HK-2 (cell line): ENCODE measurements at regions not wholly inside any gene's neighbourhood (a gene's known extent, or its start where the extent isn't known, plus 50 kb on each side); places are given as distances from the start of the nearest gene placed in this dataset.

Source experiments
- DNase-seq: peaks from one replicate; pipeline ENCODE4 v3.0.0-alpha.2; 2018; ENCODE audit not compliant: unreplicated experiment

- no peak for DNase-seq
Observed at GRCh38 chr9:16236882-16237281, 633.6 kb downstream of the BNC2 start.

- DNase-seq, result no peak
Observed at GRCh38 chr9:16238623-16239138, 631.8 kb downstream of the BNC2 start.

GRCh38 chr9:16241231-16241630, 629.2 kb downstream of the BNC2 start:
- DNase-seq, result no peak

- DNase-seq, result no peak
Observed at GRCh38 chr9:16243798-16244197, 626.7 kb downstream of the BNC2 start.

- DNase-seq, result no peak
Observed at GRCh38 chr9:16245756-16246440, 624.6 kb downstream of the BNC2 start.

GRCh38 chr9:16246785-16247184, 623.7 kb downstream of the BNC2 start:
- peak; percentile 18 for DNase-seq

- DNase-seq, result peak; percentile 57
Observed at GRCh38 chr9:16247188-16247875, 623.1 kb downstream of the BNC2 start.

- DNase-seq, result no peak
Observed at GRCh38 chr9:16248822-16249221, 621.6 kb downstream of the BNC2 start.

- no peak for DNase-seq
Observed at GRCh38 chr9:16252616-16253015, 617.9 kb downstream of the BNC2 start.

GRCh38 chr9:16254674-16255073, 615.8 kb downstream of the BNC2 start:
- DNase-seq, result no peak

- DNase-seq, result no peak
Observed at GRCh38 chr9:16255217-16255616, 615.3 kb downstream of the BNC2 start.

- DNase-seq, result no peak
Observed at GRCh38 chr9:16257604-16258003, 612.9 kb downstream of the BNC2 start.

GRCh38 chr9:16258191-16258590, 612.3 kb downstream of the BNC2 start:
- no peak for DNase-seq

- DNase-seq, result no peak
Observed at GRCh38 chr9:16258708-16259107, 611.8 kb downstream of the BNC2 start.

GRCh38 chr9:16262477-16263261, 607.8 kb downstream of the BNC2 start:
- DNase-seq, result no peak

GRCh38 chr9:16265688-16266087, 604.8 kb downstream of the BNC2 start:
- DNase-seq, result no peak

GRCh38 chr9:16266648-16267276, 603.7 kb downstream of the BNC2 start:
- DNase-seq, result no peak

- DNase-seq, result no peak
Observed at GRCh38 chr9:16267281-16268066, 603.0 kb downstream of the BNC2 start.

GRCh38 chr9:16268067-16268881, 602.2 kb downstream of the BNC2 start:
- DNase-seq, result no peak

- no peak for DNase-seq
Observed at GRCh38 chr9:16271967-16272366, 598.5 kb downstream of the BNC2 start.
